ENCODE measurements at regions not wholly inside any gene's neighbourhood (a gene's known extent, or its start where the extent isn't known, plus 50 kb on each side); places are given as distances from the start of the nearest gene placed in this dataset.

GRCh38 chr13:42658019-42658418 lies 84.1 kb downstream of the TNFSF11 start:
- DNase-seq = no peak

- DNase-seq = peak; percentile 32
Measured at GRCh38 chr13:42660333-42660965, 86.5 kb downstream of the TNFSF11 start.

DNA sequence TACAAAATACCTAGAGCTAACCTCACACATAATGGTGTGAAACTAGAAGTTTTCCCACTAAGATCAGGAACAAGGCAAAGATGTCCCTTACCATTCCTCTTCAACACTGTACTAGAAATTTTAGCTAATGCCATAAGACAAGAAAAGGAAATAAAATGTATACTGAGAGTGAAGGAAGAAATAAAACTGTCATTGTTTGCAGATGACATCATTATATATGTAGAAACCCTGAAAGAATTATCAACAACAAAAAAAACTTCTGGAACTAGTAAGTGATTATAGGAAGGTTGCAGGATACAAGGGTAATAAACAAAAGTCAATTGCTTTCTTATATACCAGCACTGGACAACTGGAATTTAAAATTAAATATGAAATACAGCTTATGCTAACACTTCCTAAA lies 93.7 kb downstream of the TNFSF11 start:
- no peak for DNase-seq

DNA sequence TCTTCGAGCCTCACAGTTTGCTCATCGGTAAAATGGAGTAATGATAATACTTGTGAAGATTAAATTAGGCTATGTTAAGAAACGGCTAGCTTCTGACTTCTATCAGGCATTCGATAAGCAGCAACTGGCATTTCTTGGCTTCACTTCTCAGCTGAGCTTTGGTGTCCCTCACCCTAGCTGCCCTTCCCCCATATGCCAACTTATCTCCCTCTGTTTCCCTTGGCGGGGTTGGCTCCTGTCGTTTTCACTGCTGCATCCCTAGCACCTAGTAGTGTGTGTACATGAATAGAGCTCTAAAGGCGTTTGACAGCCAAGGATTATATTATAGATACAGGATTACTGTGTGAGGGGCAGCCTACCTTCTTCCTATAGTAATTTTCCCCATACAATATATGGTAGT lies 97.5 kb downstream of the TNFSF11 start:
- no peak for DNase-seq

- DNase-seq = no peak
Measured at GRCh38 chr13:42673677-42674076, 99.7 kb downstream of the TNFSF11 start.

DNA sequence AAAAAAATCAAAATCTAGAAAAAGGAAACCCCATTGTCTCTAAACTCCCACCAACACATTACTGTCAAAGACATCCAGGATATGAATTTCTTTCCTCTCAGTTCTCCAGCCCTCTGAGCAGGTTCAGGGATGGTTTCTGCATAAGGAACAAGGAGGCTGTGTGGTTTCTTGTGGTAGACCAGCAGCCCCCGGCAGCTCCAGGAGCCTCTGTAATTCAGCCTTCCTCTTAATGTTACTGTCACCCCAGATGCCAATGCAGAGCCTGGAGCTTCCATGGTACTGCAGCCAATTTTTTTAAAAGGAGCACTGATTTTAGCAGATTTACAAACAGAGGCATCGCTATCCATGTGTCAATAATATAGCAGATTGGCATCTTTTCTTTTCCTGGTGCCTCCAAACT lies 100.6 kb upstream of the FAM216B start:
- no peak for DNase-seq

- DNase-seq = no peak
Measured at GRCh38 chr13:42681326-42682100, 99.9 kb upstream of the FAM216B start.

DNA sequence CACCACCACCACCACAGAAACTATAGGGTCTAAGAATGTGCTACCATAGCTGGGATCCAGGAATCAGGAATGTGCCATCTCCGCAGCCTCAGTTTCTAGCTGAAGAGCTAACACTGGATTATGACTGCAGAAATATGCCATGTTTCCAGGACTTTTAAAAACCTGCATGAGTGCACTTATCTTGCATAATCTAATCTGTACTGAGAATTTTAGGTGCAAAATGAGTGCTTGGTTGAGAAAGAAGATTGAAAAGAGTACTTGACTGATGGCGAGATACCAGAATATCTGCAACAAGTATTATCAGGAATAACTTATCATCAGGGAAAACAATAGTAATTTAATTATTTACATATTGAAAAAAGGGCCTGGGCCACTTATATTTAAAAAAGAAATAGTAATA lies 97.2 kb upstream of the FAM216B start:
- no peak for DNase-seq

GRCh38 chr13:42685751-42686150 lies 95.6 kb upstream of the FAM216B start:
- DNase-seq = no peak

- DNase-seq = no peak
Measured at GRCh38 chr13:42686165-42686564, 95.2 kb upstream of the FAM216B start.

DNA sequence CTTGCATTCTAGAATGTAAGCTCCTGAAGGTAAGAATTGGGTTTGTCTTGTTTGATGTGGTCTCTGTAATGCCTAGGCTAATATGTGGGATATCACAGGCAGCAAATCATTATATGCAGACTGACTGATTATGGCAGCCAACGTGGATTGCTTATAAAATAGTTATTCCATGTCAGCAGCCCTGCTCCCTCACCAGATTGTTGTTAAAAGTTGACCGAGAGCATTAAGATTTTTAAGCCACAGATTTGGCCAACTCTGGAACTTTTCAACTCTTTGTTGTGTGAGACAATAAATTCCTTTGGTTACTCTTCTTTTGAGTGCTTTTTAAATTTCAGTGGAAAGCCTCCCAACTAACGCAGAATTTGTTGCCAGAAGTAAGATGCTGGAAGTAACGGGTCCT lies 92.6 kb upstream of the FAM216B start:
- DNase-seq = no peak

GRCh38 chr13:42696191-42696590 lies 85.2 kb upstream of the FAM216B start:
- peak; percentile 61 for DNase-seq

DNA sequence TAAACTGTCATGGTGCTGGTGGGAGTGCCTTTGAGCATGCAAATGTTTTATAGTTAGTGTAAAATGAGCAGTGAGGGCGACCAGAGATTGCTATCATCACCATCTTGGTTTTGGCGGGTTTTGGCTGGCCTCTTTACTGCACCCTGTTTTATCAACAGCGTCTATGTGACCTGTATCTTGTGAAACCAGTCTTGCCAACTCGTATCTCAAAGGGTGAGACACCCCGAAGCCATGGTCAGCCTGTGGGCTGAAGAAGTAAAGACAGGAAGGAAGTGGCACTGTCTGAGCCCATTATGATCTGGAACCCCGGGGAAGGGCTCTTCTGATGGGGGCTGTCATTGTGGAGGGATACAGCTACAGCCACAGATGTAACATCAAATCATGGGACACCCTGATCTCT lies 81.5 kb upstream of the FAM216B start:
- DNase-seq = no peak

DNA sequence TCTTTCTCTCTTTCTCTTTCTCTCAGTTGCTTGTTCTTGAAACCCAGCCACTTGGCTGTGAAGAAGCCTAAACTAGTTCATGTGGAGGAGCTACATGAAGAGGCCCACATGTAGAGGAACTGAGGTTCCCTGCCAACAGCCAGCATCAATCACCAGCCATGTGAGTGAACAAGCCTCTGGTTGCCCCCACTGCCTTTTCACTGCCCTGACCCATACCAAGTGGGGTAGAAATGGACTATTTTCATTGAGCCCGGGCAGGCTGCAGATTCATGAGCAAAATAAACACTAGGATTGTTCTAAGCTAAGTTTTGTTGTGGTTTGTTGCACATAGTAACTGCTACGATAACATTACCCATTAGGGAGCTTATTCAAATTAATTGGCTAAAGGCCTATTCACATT lies 78.7 kb upstream of the FAM216B start:
- DNase-seq = no peak

DNA sequence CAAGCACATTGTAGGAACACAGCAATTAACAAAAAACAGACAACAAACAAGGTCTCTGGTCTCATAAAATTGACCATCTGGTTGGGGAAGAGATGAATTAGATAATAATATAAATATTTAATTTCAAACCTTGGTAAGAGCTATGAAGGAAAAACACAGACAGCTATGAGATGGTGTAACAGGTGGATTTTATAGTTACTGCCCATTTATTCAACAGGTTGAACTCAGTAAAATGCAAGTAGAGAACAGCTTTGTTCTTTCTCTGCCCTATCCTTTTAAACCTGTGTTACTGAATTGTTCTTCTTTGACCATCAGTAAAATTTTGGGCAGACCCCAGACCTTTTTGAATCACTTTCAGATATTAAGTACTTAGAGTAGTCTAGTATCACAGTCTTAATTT lies 77.6 kb upstream of the FAM216B start:
- DNase-seq = no peak

DNA sequence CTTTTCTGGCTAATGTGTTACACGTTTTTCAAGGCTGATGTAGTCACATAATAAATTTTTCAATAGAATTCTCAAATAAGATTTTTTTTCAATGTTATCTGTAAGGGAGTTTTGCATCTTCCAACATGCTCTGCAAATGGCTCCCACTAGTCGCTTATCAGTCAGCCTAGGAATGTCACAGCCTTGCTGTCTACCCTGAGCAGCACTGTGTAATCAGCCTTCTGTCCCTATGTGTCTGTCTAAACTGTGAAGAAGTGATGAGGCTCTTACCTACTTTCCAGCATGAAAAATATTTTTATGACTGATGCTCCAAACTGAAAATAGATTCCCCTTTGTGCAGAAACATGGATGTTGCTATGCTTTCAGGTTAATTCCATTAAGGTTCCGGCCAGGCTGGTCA lies 75.1 kb upstream of the FAM216B start:
- no peak for DNase-seq

- DNase-seq = no peak
Measured at GRCh38 chr13:42707048-42707447, 74.3 kb upstream of the FAM216B start.

- peak; percentile 23 for DNase-seq
Measured at GRCh38 chr13:42707586-42707985, 73.8 kb upstream of the FAM216B start.

GRCh38 chr13:42708391-42708790 lies 73.0 kb upstream of the FAM216B start:
- no peak for DNase-seq

DNA sequence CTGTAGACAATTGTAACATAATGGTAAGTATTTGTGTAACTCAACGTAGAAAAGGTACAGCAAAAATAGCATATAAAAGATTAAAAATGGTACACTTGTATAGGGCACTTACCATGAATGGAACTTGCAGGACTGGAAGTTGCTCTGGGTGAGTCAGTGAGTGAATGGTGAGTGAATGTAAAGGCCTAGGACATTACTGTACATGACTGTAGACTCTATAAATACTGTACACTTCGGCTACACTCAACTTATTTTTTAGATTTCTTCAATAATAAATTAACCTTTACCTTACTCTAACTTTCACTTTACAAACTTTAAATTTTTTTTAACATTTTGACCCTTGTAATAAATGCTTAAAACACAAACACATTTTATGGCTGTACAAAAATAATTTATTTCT lies 72.1 kb upstream of the FAM216B start:
- DNase-seq = no peak

GRCh38 chr13:42715909-42716308 lies 65.5 kb upstream of the FAM216B start:
- no peak for DNase-seq

DNA sequence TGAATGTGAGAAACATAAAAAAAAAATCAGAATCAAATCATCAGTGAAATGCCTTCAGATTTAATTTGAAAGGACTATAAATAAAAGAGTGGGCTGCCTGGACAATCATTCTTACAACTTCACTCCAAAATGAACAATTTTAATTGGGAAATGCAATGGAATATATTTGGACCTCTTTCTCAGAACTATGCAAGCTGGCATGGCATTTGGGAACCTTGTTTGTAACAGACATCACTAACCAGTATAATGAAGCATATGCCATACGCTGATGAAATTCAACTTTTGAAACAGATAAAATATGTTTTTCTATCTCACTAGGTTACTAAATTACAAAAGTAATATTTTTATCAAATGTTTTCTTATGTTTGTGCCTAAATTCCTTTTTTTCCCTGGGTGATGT lies 64.2 kb upstream of the FAM216B start:
- no peak for DNase-seq

DNA sequence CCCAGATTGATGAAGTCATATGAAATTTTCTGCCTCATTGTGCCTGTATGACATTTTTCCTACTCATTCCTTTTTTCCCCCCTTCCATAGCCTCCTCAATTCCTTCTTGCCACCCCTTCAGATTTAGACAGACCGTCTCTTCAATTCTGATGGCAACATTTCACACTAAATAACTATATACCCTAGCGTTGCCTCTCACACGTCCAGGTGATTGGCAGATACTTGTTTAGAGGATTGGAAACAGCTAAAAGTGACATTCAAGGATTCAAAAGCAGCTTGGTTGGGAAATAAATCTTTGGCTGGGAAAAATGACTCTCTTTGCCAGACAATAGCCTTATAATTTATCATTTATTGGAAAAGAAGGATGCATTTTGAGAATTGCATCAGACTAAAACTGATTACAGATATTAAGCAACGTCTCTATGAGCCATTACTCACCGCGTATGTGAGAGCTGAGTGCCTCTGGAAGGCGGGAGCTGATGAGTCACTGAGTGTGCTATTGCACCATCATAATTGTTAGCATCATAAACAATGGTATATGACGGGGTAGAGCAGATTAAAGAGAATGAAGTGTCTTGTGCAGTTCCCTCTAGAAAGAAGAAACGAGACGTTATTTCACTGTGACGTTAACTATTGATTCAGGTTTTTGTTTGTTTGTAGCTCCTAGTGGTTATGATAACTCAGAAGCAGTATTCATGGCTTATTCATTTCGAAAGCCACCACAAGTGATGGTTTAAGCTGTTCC lies 61.1 kb upstream of the FAM216B start:
- DNase-seq = peak; percentile 99

GRCh38 chr13:42720858-42721219 lies 60.5 kb upstream of the FAM216B start:
- DNase-seq = no peak
